HG03045 (cell line): ENCODE measurements at regions not wholly inside any gene's neighbourhood (a gene's known extent, or its start where the extent isn't known, plus 50 kb on each side); places are given as distances from the start of the nearest gene placed in this dataset.

Source experiments
- ATAC-seq: cut with Tn5 transposase; IDR thresholded peaks from one replicate; pipeline ENCODE4 v1.9.1; 2021; ENCODE audit warnings: mild to moderate bottlenecking, moderate library complexity; ENCODE audit not compliant: unreplicated experiment

GRCh38 chr3:168475704-168476103, 380.0 kb upstream of the GOLIM4 start:
- ATAC-seq, result no peak

- no peak for ATAC-seq
Observed at GRCh38 chr3:168473334-168473890, 377.7 kb upstream of the GOLIM4 start.

- ATAC-seq, result no peak
Observed at GRCh38 chr3:168472783-168473182, 377.1 kb upstream of the GOLIM4 start.

GRCh38 chr3:168470380-168470779, 374.7 kb upstream of the GOLIM4 start:
- ATAC-seq, result no peak

GRCh38 chr3:168469436-168469835, 373.7 kb upstream of the GOLIM4 start:
- no peak for ATAC-seq

- peak; percentile 79 for ATAC-seq
Observed at GRCh38 chr3:168467115-168467714, 371.5 kb upstream of the GOLIM4 start.

- no peak for ATAC-seq
Observed at GRCh38 chr3:168461793-168462192, 366.1 kb upstream of the GOLIM4 start.

GRCh38 chr3:168459226-168459784, 363.6 kb upstream of the GOLIM4 start:
- no peak for ATAC-seq

- ATAC-seq, result no peak
Observed at GRCh38 chr3:168457954-168458539, 362.3 kb upstream of the GOLIM4 start.

GRCh38 chr3:168455814-168456213, 360.1 kb upstream of the GOLIM4 start:
- ATAC-seq, result no peak

GRCh38 chr3:168453623-168454022, 357.9 kb upstream of the GOLIM4 start:
- no peak for ATAC-seq

- ATAC-seq, result no peak
Observed at GRCh38 chr3:168443965-168444364, 348.2 kb upstream of the GOLIM4 start.

GRCh38 chr3:168442502-168442901, 346.8 kb upstream of the GOLIM4 start:
- no peak for ATAC-seq

GRCh38 chr3:168436245-168436724, 340.6 kb upstream of the GOLIM4 start:
- ATAC-seq, result no peak

- ATAC-seq, result no peak
Observed at GRCh38 chr3:168431491-168431890, 335.8 kb upstream of the GOLIM4 start.

- ATAC-seq, result no peak
Observed at GRCh38 chr3:168427835-168428475, 332.2 kb upstream of the GOLIM4 start.

- ATAC-seq, result no peak
Observed at GRCh38 chr3:168427156-168427555, 331.4 kb upstream of the GOLIM4 start.

- ATAC-seq, result no peak
Observed at GRCh38 chr3:168425936-168426595, 330.3 kb upstream of the GOLIM4 start.

GRCh38 chr3:168424059-168424734, 328.5 kb upstream of the GOLIM4 start:
- ATAC-seq, result no peak

- no peak for ATAC-seq
Observed at GRCh38 chr3:168422843-168423242, 327.1 kb upstream of the GOLIM4 start.

GRCh38 chr3:168419091-168419490, 323.4 kb upstream of the GOLIM4 start:
- ATAC-seq, result no peak
